ENCODE measurements at regions not wholly inside any gene's neighbourhood (a gene's known extent, or its start where the extent isn't known, plus 50 kb on each side); places are given as distances from the start of the nearest gene placed in this dataset.

DNA sequence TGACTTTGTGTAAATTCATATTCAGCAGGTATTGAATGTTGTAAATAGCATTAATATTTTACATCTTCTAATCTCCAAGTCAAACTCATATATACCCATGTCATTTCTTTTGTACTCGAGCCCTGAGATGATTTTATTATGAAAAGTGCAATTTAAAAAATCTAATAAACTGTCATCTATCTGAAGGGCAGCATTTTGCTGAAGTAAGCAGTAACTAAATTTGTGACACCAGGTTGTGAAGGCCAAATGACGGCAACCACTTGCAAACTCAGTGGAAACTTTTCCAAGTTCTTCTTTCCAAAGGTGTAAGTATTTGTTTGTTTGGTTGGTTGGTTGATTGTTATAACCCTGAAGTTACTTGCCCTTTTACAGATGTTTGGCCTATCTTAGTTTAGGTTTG is 188.3 kb downstream of the GPR37 start:
- TF ChIP-seq, protein P1, sequence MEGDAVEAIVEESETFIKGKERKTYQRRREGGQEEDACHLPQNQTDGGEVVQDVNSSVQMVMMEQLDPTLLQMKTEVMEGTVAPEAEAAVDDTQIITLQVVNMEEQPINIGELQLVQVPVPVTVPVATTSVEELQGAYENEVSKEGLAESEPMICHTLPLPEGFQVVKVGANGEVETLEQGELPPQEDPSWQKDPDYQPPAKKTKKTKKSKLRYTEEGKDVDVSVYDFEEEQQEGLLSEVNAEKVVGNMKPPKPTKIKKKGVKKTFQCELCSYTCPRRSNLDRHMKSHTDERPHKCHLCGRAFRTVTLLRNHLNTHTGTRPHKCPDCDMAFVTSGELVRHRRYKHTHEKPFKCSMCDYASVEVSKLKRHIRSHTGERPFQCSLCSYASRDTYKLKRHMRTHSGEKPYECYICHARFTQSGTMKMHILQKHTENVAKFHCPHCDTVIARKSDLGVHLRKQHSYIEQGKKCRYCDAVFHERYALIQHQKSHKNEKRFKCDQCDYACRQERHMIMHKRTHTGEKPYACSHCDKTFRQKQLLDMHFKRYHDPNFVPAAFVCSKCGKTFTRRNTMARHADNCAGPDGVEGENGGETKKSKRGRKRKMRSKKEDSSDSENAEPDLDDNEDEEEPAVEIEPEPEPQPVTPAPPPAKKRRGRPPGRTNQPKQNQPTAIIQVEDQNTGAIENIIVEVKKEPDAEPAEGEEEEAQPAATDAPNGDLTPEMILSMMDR (IDR thresholded peaks at IDR 0.05): no peak
- H3K4me3 Mint-ChIP-seq (ENCODE audit: unreplicated experiment): no peak overlapping the region
- no peaks in the 10 kb centered on the region for H3K27me3 Mint-ChIP-seq (ENCODE audit: unreplicated experiment)
- no peaks in the 10 kb centered on the region for H3K36me3 Mint-ChIP-seq (ENCODE audit: unreplicated experiment)
- peaks cover 21% of the 10 kb centered on the region for H3K4me1 Mint-ChIP-seq (ENCODE audit: unreplicated experiment)
- DNase-seq (ENCODE audit: extremely low spot score, unreplicated experiment): no peak
- H3K27ac Mint-ChIP-seq (ENCODE audit: unreplicated experiment): no peak overlapping the region
- H3K9me3 Mint-ChIP-seq (ENCODE audit: unreplicated experiment): peaks cover 4% of the 10 kb centered on the region

DNA sequence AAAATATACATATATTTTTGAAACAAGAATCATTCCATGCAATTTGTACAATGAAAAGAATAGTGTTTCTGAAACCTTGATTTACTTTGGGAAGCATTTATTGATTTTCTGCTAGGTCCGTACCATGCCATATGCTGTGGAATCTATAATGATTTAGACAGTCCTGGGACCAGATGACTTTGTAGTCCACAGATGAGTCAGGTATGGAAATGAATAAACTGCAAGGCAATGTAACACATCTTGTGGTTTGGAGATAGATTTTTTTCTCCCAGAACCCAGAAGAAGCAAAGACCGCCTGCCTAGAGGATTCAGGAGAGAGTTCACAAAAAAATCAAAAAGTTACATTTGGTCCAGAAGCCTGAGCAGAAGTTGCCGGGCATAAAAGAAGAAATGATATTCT is 190.4 kb downstream of the GPR37 start:
- no peak overlapping the region for H3K27ac Mint-ChIP-seq (ENCODE audit: unreplicated experiment)
- H3K9me3 Mint-ChIP-seq (ENCODE audit: unreplicated experiment): peaks cover 5% of the 10 kb centered on the region
- no peak for DNase-seq (ENCODE audit: extremely low spot score, unreplicated experiment)
- H3K4me3 Mint-ChIP-seq (ENCODE audit: unreplicated experiment): no peak overlapping the region
- H3K36me3 Mint-ChIP-seq (ENCODE audit: unreplicated experiment): no peaks in the 10 kb centered on the region
- TF ChIP-seq, protein P1 (IDR thresholded peaks at IDR 0.05): no peak
- H3K4me1 Mint-ChIP-seq (ENCODE audit: unreplicated experiment): peaks cover 21% of the 10 kb centered on the region
- no peaks in the 10 kb centered on the region for H3K27me3 Mint-ChIP-seq (ENCODE audit: unreplicated experiment)

DNA sequence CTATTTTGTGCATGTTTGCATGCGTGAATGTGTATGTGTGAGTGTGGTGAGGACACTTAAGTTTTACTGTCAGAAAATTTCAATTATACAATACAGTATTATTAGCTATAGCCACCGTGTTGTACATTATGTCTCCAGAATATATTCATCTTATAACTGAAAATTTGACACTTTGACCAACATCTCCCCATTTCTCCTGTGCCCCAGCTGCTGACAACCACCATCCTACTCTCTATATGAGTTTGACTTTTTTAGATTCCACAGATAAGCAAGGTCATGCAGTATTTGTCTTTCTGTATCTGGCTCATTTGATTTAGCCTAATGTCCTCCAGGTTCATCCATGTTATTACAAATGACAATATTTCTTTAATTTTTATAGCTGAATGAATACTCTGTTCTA is 195.0 kb downstream of the GPR37 start:
- Mint-ChIP-seq H3K27me3 (ENCODE audit: unreplicated experiment) (no peaks in the 10 kb centered on the region), H3K27ac (ENCODE audit: unreplicated experiment) (no peak overlapping the region), H3K4me3 (ENCODE audit: unreplicated experiment) (no peak overlapping the region), H3K36me3 (ENCODE audit: unreplicated experiment) (no peaks in the 10 kb centered on the region), H3K9me3 (ENCODE audit: unreplicated experiment) (peaks cover 5% of the 10 kb centered on the region), H3K4me1 (ENCODE audit: unreplicated experiment) (peaks cover 45% of the 10 kb centered on the region)
- DNase-seq (ENCODE audit: extremely low spot score, unreplicated experiment): no peak
- TF ChIP-seq, protein P1 (IDR thresholded peaks at IDR 0.05): no peak

DNA sequence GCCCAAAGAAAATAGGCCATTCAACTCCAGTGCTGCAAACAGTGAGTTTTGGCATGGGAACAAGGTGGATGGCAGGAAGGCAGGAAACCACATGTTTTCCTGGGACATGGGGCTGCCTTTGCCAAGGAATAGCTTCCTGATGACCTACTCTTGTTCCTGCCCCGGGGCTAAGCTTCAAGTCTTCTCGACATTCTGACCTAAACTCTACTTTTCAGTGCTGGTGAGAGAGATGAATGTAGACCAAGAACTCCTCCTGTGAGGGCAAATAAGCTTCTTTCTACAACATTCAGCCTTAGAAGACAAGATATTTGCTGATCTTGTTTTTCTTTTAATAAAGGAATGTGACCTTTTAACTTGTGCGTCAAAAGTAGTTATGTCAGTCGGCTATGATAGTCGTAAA is 199.0 kb downstream of the GPR37 start:
- Mint-ChIP-seq H3K4me3 (ENCODE audit: unreplicated experiment) (no peak overlapping the region), H3K4me1 (ENCODE audit: unreplicated experiment) (peaks cover 63% of the 10 kb centered on the region), H3K36me3 (ENCODE audit: unreplicated experiment) (no peaks in the 10 kb centered on the region), H3K9me3 (ENCODE audit: unreplicated experiment) (peaks cover 4% of the 10 kb centered on the region), H3K27me3 (ENCODE audit: unreplicated experiment) (no peaks in the 10 kb centered on the region), H3K27ac (ENCODE audit: unreplicated experiment) (peak overlapping the region; percentile 68)
- peak; percentile 92 for DNase-seq (ENCODE audit: extremely low spot score, unreplicated experiment)
- TF ChIP-seq, protein P1 (IDR thresholded peaks at IDR 0.05): no peak

DNA sequence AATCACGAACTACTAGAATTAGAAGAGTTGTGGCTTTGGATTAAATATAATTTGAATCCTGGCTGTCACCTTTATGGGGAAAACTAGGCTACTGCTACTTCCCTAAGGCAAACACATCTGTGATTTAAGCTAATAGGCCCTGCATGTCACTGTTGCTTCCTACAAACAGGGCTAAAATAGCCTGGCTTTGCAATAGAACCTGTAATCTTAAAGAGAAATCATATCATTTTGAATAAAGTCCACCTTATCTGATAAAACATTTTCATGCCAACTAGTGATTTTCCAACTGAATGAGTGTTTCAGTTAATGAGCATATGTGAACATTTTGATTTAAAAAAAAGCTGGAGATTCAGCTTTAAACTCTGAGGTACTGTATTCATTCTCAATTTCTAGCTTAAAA is 208.0 kb downstream of the GPR37 start:
- Mint-ChIP-seq H3K4me3 (ENCODE audit: unreplicated experiment) (no peak overlapping the region), H3K36me3 (ENCODE audit: unreplicated experiment) (no peaks in the 10 kb centered on the region)
- no peak for DNase-seq (ENCODE audit: extremely low spot score, unreplicated experiment)

More for the DNA sequence above, 208.0 kb downstream of the GPR37 start:
- Mint-ChIP-seq H3K27me3 (ENCODE audit: unreplicated experiment) (no peaks in the 10 kb centered on the region), H3K9me3 (ENCODE audit: unreplicated experiment) (no peaks in the 10 kb centered on the region), H3K27ac (ENCODE audit: unreplicated experiment) (no peak overlapping the region), H3K4me1 (ENCODE audit: unreplicated experiment) (peaks cover 6% of the 10 kb centered on the region)
- TF ChIP-seq, protein P1 (IDR thresholded peaks at IDR 0.05): no peak

All from osteocyte (in vitro differentiated cells).